Neural crest cell (in vitro differentiated cells): ENCODE measurements at regions not wholly inside any gene's neighbourhood (a gene's known extent, or its start where the extent isn't known, plus 50 kb on each side); places are given as distances from the start of the nearest gene placed in this dataset.

Experiments used
- DNase-seq: peaks from one replicate; pipeline ENCODE4 v3.0.0; 2021; ENCODE audit warnings: low read depth, mixed read lengths, low spot score
- H3K27ac Mint-ChIP-seq: one replicate; pipeline ENCODE4 v1.8.0; 2021; ENCODE audit warnings: mild to moderate bottlenecking, mixed read lengths; ENCODE audit not compliant: unreplicated experiment
- H3K27me3 Mint-ChIP-seq: 2 replicates; pipeline ENCODE4 v1.8.0; 2021; ENCODE audit warnings: low read depth, mild to moderate bottlenecking, mixed read lengths
- H3K36me3 Mint-ChIP-seq: 2 replicates; pipeline ENCODE4 v1.8.0; 2021; ENCODE audit warnings: low read depth, mild to moderate bottlenecking, mixed read lengths
- H3K4me1 Mint-ChIP-seq: 2 replicates; pipeline ENCODE4 v1.8.0; 2021; ENCODE audit warnings: mixed read lengths
- H3K4me3 Mint-ChIP-seq: one replicate; pipeline ENCODE4 v1.8.0; 2021; ENCODE audit warnings: mild to moderate bottlenecking, mixed read lengths
- H3K9me3 Mint-ChIP-seq: 2 replicates; pipeline ENCODE4 v1.8.0; 2021; ENCODE audit warnings: mixed read lengths
- CTCF ChIP-seq: fragments of 200-600 bp; sonication (generic); conservative IDR thresholded peaks from 2 replicates; pipeline ENCODE4 v1.5.0; 2021; ENCODE audit warnings: antibody characterized with exemption, mild to moderate bottlenecking

DNA sequence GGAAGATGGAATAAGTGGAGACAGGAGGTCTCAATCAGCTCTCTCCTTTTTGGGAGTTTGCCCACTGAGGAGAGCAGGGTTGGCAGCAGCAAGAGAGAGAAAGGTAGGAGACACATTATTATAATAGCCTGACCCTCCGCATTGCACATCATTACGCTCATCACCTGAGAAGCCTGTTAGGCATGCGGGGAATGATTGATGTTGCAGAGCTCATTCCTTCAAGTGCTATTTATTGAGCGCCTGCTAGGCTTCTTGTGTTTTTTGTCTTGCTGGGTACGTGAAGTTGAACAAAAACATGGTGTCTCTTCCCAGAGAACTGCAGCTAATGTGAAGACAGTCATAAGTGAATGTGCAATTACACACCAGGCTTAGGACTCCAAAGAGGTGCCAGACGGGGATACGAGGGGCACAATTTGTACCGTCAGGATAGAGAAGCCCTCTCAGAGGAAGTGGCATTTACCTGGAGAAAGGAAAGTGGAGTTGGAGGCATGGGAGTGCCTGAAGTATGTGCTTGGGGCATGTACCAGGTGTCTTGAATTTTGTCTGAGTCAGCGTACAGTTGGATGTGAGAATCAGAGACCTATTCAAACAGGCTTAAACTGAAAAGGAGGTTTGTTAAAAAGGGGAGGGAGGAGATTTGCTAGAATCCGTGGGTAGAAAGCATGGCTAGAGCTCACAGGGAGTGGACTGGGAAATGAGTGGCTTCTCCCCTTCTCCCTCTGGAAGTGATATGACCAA lies 90.2 kb upstream of the SOD3 start:
- H3K27me3 Mint-ChIP-seq: no peaks in the 10 kb centered on the region
- TF ChIP-seq CTCF: no peak
- no peak overlapping the region for H3K27ac Mint-ChIP-seq
- no peaks in the 10 kb centered on the region for H3K36me3 Mint-ChIP-seq
- no peak overlapping the region for H3K4me3 Mint-ChIP-seq
- no peak for DNase-seq
- peaks cover 14% of the 10 kb centered on the region for H3K4me1 Mint-ChIP-seq
- H3K9me3 Mint-ChIP-seq: peaks cover 3% of the 10 kb centered on the region

DNA sequence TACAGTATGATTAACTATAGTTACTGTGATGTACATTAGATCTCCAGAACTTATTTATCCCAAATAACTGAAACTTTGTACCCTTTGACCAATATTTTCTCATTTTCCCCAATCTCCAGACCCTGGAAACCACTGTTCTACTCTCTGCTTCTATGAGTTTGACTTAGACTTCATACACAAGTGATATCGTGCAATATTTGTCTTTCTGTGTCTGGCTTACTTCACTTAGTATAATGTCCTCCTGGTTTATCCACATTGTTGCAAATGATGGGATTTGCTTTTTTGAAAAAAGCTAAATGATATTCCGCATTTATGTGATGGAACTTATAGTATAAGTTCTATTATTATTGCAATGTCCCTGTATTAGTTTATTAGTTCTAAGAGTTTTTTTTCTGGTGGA lies 81.8 kb upstream of the SOD3 start:
- no peak for TF ChIP-seq CTCF
- Mint-ChIP-seq H3K4me3 (no peak overlapping the region), H3K4me1 (no peaks in the 10 kb centered on the region), H3K9me3 (peaks cover 14% of the 10 kb centered on the region), H3K27me3 (no peaks in the 10 kb centered on the region), H3K27ac (no peak overlapping the region), H3K36me3 (peaks cover 5% of the 10 kb centered on the region)
- no peak for DNase-seq

- Mint-ChIP-seq H3K4me3 (no peak overlapping the region), H3K9me3 (peaks cover 7% of the 10 kb centered on the region), H3K27me3 (no peaks in the 10 kb centered on the region), H3K36me3 (peaks cover 5% of the 10 kb centered on the region), H3K27ac (no peak overlapping the region), H3K4me1 (no peaks in the 10 kb centered on the region)
- no peak for TF ChIP-seq CTCF
- DNase-seq: no peak
Measured at GRCh38 chr4:24719615-24720014, 75.8 kb upstream of the SOD3 start.

- peaks cover 3% of the 10 kb centered on the region for H3K36me3 Mint-ChIP-seq
- no peaks in the 10 kb centered on the region for H3K4me1 Mint-ChIP-seq
- DNase-seq: no peak
- TF ChIP-seq CTCF: no peak
- no peak overlapping the region for H3K4me3 Mint-ChIP-seq
- no peaks in the 10 kb centered on the region for H3K27me3 Mint-ChIP-seq
- H3K9me3 Mint-ChIP-seq: peaks cover 3% of the 10 kb centered on the region
- H3K27ac Mint-ChIP-seq: no peak overlapping the region
Measured at GRCh38 chr4:24720436-24720835, 74.9 kb upstream of the SOD3 start.

- no peak for TF ChIP-seq CTCF
- no peaks in the 10 kb centered on the region for H3K27me3 Mint-ChIP-seq
- no peaks in the 10 kb centered on the region for H3K9me3 Mint-ChIP-seq
- no peak for DNase-seq
- no peak overlapping the region for H3K27ac Mint-ChIP-seq
- H3K4me3 Mint-ChIP-seq: no peak overlapping the region
- no peaks in the 10 kb centered on the region for H3K4me1 Mint-ChIP-seq
- no peaks in the 10 kb centered on the region for H3K36me3 Mint-ChIP-seq
Measured at GRCh38 chr4:24720979-24721378, 74.4 kb upstream of the SOD3 start.
